HepG2 (cell line): ENCODE measurements at regions not wholly inside any gene's neighbourhood (a gene's known extent, or its start where the extent isn't known, plus 50 kb on each side); places are given as distances from the start of the nearest gene placed in this dataset.

Source experiments
- RAD21 ChIP-seq: fragments of 450-650 bp; formaldehyde crosslinking; IDR thresholded peaks from 2 replicates; pipeline ENCODE4 v1.5.0; 2020; ENCODE audit warnings: mild to moderate bottlenecking
- RELA ChIP-seq: sonication (generic); formaldehyde crosslinking; IDR thresholded peaks from 2 replicates; pipeline ENCODE4 v1.4.0; 2020; ENCODE audit warnings: missing genetic modification reagents
- ZBTB8A ChIP-seq: sonication (generic); formaldehyde crosslinking; IDR thresholded peaks from 2 replicates; pipeline ENCODE4 v1.4.0; 2020; ENCODE audit warnings: mild to moderate bottlenecking, low read depth, missing genetic modification reagents, borderline replicate concordance
- TF ChIP-seq, protein P1 (sequence below): sonication (generic); formaldehyde crosslinking; IDR thresholded peaks from 2 replicates; pipeline ENCODE4 v1.9.0; 2021; ENCODE audit warnings: missing genetic modification reagents, borderline replicate concordance
- TF ChIP-seq, protein P2 (sequence below): sonication (generic); formaldehyde crosslinking; IDR thresholded peaks from 2 replicates; pipeline ENCODE4 v1.4.0; 2020; ENCODE audit warnings: missing genetic modification reagents

DNA sequence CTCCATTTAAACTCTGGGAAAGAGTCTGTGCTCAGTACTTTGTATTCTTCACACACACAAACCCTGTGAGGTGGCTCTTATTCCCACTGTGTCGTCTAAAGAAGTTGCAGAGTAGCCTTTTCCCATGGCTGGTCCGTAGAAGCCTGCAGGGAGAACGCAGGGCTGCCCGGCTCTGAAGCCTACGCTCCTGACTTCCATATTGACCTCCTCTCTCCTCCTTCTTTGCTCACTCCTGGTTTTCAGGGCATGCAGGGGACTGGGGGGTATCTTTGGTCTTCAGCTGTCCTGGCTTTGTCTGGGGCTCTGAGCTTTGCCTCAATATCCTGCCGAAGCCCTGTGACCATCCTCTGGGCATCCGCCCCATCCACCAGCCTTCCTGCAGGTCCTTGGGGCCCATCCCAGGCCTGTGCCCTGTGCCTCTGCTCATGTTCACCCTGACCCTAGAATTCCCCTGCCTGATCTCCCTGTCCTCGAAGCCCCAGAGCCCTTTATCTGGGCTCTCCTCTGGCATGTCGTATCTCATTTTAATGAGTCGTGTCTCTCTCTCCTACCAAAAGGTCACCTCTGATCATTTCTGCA lies 83.8 kb upstream of the FSTL4 start:
- no peak for TF ChIP-seq ZBTB8A (CRISPR knock-in tag)
- TF ChIP-seq RELA (CRISPR knock-in tag), result no peak
- TF ChIP-seq RAD21 (CRISPR knock-in tag), result no peak
- TF ChIP-seq, protein P1, sequence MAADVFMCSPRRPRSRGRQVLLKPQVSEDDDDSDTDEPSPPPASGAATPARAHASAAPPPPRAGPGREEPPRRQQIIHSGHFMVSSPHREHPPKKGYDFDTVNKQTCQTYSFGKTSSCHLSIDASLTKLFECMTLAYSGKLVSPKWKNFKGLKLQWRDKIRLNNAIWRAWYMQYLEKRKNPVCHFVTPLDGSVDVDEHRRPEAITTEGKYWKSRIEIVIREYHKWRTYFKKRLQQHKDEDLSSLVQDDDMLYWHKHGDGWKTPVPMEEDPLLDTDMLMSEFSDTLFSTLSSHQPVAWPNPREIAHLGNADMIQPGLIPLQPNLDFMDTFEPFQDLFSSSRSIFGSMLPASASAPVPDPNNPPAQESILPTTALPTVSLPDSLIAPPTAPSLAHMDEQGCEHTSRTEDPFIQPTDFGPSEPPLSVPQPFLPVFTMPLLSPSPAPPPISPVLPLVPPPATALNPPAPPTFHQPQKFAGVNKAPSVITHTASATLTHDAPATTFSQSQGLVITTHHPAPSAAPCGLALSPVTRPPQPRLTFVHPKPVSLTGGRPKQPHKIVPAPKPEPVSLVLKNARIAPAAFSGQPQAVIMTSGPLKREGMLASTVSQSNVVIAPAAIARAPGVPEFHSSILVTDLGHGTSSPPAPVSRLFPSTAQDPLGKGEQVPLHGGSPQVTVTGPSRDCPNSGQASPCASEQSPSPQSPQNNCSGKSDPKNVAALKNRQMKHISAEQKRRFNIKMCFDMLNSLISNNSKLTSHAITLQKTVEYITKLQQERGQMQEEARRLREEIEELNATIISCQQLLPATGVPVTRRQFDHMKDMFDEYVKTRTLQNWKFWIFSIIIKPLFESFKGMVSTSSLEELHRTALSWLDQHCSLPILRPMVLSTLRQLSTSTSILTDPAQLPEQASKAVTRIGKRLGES (CRISPR knock-in tag), result no peak
- TF ChIP-seq, protein P2, sequence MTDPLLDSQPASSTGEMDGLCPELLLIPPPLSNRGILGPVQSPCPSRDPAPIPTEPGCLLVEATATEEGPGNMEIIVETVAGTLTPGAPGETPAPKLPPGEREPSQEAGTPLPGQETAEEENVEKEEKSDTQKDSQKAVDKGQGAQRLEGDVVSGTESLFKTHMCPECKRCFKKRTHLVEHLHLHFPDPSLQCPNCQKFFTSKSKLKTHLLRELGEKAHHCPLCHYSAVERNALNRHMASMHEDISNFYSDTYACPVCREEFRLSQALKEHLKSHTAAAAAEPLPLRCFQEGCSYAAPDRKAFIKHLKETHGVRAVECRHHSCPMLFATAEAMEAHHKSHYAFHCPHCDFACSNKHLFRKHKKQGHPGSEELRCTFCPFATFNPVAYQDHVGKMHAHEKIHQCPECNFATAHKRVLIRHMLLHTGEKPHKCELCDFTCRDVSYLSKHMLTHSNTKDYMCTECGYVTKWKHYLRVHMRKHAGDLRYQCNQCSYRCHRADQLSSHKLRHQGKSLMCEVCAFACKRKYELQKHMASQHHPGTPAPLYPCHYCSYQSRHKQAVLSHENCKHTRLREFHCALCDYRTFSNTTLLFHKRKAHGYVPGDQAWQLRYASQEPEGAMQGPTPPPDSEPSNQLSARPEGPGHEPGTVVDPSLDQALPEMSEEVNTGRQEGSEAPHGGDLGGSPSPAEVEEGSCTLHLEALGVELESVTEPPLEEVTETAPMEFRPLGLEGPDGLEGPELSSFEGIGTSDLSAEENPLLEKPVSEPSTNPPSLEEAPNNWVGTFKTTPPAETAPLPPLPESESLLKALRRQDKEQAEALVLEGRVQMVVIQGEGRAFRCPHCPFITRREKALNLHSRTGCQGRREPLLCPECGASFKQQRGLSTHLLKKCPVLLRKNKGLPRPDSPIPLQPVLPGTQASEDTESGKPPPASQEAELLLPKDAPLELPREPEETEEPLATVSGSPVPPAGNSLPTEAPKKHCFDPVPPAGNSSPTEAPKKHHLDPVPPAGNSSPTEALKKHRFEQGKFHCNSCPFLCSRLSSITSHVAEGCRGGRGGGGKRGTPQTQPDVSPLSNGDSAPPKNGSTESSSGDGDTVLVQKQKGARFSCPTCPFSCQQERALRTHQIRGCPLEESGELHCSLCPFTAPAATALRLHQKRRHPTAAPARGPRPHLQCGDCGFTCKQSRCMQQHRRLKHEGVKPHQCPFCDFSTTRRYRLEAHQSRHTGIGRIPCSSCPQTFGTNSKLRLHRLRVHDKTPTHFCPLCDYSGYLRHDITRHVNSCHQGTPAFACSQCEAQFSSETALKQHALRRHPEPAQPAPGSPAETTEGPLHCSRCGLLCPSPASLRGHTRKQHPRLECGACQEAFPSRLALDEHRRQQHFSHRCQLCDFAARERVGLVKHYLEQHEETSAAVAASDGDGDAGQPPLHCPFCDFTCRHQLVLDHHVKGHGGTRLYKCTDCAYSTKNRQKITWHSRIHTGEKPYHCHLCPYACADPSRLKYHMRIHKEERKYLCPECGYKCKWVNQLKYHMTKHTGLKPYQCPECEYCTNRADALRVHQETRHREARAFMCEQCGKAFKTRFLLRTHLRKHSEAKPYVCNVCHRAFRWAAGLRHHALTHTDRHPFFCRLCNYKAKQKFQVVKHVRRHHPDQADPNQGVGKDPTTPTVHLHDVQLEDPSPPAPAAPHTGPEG (CRISPR knock-in tag), result no peak
